ENCODE measurements at regions not wholly inside any gene's neighbourhood (a gene's known extent, or its start where the extent isn't known, plus 50 kb on each side); places are given as distances from the start of the nearest gene placed in this dataset.
"Not testable (repeated sequence)": the region's sequence is repeated elsewhere in the genome, so short reads cannot be mapped to it uniquely, and the experiment has no call there.

GRCh38 chr15:99810663-99811062, 77.4 kb upstream of the LYSMD4 start:
- TF ChIP-seq, protein P1, sequence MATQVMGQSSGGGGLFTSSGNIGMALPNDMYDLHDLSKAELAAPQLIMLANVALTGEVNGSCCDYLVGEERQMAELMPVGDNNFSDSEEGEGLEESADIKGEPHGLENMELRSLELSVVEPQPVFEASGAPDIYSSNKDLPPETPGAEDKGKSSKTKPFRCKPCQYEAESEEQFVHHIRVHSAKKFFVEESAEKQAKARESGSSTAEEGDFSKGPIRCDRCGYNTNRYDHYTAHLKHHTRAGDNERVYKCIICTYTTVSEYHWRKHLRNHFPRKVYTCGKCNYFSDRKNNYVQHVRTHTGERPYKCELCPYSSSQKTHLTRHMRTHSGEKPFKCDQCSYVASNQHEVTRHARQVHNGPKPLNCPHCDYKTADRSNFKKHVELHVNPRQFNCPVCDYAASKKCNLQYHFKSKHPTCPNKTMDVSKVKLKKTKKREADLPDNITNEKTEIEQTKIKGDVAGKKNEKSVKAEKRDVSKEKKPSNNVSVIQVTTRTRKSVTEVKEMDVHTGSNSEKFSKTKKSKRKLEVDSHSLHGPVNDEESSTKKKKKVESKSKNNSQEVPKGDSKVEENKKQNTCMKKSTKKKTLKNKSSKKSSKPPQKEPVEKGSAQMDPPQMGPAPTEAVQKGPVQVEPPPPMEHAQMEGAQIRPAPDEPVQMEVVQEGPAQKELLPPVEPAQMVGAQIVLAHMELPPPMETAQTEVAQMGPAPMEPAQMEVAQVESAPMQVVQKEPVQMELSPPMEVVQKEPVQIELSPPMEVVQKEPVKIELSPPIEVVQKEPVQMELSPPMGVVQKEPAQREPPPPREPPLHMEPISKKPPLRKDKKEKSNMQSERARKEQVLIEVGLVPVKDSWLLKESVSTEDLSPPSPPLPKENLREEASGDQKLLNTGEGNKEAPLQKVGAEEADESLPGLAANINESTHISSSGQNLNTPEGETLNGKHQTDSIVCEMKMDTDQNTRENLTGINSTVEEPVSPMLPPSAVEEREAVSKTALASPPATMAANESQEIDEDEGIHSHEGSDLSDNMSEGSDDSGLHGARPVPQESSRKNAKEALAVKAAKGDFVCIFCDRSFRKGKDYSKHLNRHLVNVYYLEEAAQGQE (IDR thresholded peaks at IDR 0.05; ENCODE audit: insufficient replicate concordance, low read depth), result not testable (repeated sequence)
- TF ChIP-seq CTCF (IDR thresholded peaks at IDR 0.05; ENCODE audit: insufficient read depth, low read length); SPI1 (IDR thresholded peaks at IDR 0.05; ENCODE audit: borderline replicate concordance, low read depth); GABPA (IDR thresholded peaks at IDR 0.05; ENCODE audit: low read depth); POLR2AphosphoS5 (IDR thresholded peaks at IDR 0.05; ENCODE audit: low read depth): not testable (repeated sequence)

All from HL-60 (cell line).